ENCODE measurements at regions not wholly inside any gene's neighbourhood (a gene's known extent, or its start where the extent isn't known, plus 50 kb on each side); places are given as distances from the start of the nearest gene placed in this dataset.

DNA sequence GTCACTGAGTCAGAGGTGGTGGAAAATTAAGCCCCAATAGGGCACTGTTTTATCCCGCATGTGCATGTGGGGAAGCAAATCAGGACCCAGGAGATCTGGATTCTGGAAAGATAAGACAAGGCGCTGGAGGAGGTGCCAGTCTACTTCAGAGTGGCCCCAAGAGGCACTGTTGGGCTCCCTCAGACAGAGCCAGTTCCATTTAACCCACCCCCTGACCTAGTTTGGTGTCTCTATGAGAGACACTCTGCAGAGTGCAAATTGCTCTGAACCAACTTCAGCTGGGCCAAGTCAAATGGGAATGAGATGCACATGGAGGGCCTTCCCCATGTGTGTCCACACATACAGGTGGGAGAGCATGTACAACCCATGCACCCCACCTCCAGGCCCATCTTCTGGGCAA, 71.1 kb upstream of the MED9 start:
- TF ChIP-seq MAX (CRISPR knock-in tag; IDR thresholded peaks at IDR 0.05): no peak
- TF ChIP-seq, protein P1, sequence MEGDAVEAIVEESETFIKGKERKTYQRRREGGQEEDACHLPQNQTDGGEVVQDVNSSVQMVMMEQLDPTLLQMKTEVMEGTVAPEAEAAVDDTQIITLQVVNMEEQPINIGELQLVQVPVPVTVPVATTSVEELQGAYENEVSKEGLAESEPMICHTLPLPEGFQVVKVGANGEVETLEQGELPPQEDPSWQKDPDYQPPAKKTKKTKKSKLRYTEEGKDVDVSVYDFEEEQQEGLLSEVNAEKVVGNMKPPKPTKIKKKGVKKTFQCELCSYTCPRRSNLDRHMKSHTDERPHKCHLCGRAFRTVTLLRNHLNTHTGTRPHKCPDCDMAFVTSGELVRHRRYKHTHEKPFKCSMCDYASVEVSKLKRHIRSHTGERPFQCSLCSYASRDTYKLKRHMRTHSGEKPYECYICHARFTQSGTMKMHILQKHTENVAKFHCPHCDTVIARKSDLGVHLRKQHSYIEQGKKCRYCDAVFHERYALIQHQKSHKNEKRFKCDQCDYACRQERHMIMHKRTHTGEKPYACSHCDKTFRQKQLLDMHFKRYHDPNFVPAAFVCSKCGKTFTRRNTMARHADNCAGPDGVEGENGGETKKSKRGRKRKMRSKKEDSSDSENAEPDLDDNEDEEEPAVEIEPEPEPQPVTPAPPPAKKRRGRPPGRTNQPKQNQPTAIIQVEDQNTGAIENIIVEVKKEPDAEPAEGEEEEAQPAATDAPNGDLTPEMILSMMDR (IDR thresholded peaks at IDR 0.05): no peak
- TF ChIP-seq, protein P2, sequence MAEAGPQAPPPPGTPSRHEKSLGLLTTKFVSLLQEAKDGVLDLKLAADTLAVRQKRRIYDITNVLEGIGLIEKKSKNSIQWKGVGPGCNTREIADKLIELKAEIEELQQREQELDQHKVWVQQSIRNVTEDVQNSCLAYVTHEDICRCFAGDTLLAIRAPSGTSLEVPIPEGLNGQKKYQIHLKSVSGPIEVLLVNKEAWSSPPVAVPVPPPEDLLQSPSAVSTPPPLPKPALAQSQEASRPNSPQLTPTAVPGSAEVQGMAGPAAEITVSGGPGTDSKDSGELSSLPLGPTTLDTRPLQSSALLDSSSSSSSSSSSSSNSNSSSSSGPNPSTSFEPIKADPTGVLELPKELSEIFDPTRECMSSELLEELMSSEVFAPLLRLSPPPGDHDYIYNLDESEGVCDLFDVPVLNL (CRISPR knock-in tag; IDR thresholded peaks at IDR 0.05; ENCODE audit: borderline replicate concordance, low read depth): no peak
- no peak for TF ChIP-seq IRF2 (CRISPR knock-in tag; IDR thresholded peaks at IDR 0.05; ENCODE audit: borderline replicate concordance, low read depth)
- TF ChIP-seq JUN (CRISPR knock-in tag; IDR thresholded peaks at IDR 0.05): no peak

All from WTC11 (cell line).